ENCODE measurements at regions not wholly inside any gene's neighbourhood (a gene's known extent, or its start where the extent isn't known, plus 50 kb on each side); places are given as distances from the start of the nearest gene placed in this dataset.

DNA sequence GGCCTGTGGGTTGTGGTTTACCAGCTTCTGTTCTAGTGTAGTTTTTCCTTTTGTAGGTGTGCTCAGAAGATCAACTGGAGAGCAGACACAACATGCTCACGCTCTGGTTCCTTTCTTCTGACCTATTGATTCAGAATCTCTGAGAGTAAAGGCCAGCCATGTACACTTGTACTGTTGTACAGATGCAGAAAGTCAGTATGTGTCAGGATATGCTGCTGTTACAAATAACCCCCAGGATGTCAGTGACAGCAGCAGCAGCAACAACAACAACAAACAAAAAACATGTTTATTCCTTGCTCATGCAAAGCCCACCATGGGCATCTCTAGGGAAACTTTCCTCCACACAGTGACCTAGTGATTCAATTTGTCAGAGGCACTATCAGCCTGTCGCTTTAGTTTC lies 154.8 kb upstream of the RBFOX1 start:
- Histone ChIP-seq H4K20me1 (ENCODE audit: low read depth, low read length) (no peaks in the 10 kb centered on the region), H3K4me2 (ENCODE audit: low read depth, low read length, poor library complexity, severe bottlenecking) (no peak overlapping the region), H3K9me2 (replicated peaks; ENCODE audit: insufficient read depth, low read length) (no peaks in the 10 kb centered on the region), H3K9ac (ENCODE audit: low read length) (no peak overlapping the region), H3F3A (ENCODE audit: insufficient read depth) (no peaks in the 10 kb centered on the region), H3K4me3 (ENCODE audit: insufficient read depth, low read length, poor library complexity, severe bottlenecking) (no peak overlapping the region), H3K27ac (ENCODE audit: low read depth, low read length) (no peak overlapping the region), H3K27me3 (ENCODE audit: low read length) (no peaks in the 10 kb centered on the region), H3K36me3 (ENCODE audit: low read length) (no peaks in the 10 kb centered on the region), H2AFZ (ENCODE audit: low read depth, low read length, severe bottlenecking) (no peak overlapping the region), H3K9me3 (ENCODE audit: insufficient read depth, low read length) (no peaks in the 10 kb centered on the region), H3K79me2 (ENCODE audit: insufficient read depth, low read length) (no peaks in the 10 kb centered on the region)
- TF ChIP-seq, protein P1, sequence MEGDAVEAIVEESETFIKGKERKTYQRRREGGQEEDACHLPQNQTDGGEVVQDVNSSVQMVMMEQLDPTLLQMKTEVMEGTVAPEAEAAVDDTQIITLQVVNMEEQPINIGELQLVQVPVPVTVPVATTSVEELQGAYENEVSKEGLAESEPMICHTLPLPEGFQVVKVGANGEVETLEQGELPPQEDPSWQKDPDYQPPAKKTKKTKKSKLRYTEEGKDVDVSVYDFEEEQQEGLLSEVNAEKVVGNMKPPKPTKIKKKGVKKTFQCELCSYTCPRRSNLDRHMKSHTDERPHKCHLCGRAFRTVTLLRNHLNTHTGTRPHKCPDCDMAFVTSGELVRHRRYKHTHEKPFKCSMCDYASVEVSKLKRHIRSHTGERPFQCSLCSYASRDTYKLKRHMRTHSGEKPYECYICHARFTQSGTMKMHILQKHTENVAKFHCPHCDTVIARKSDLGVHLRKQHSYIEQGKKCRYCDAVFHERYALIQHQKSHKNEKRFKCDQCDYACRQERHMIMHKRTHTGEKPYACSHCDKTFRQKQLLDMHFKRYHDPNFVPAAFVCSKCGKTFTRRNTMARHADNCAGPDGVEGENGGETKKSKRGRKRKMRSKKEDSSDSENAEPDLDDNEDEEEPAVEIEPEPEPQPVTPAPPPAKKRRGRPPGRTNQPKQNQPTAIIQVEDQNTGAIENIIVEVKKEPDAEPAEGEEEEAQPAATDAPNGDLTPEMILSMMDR (IDR thresholded peaks at IDR 0.05; ENCODE audit: insufficient read depth, low read length, poor library complexity, severe bottlenecking) = no peak
- no peak for TF ChIP-seq EZH2phosphoT487 (conservative IDR thresholded peaks at IDR 0.05; ENCODE audit: low read length)

DNA sequence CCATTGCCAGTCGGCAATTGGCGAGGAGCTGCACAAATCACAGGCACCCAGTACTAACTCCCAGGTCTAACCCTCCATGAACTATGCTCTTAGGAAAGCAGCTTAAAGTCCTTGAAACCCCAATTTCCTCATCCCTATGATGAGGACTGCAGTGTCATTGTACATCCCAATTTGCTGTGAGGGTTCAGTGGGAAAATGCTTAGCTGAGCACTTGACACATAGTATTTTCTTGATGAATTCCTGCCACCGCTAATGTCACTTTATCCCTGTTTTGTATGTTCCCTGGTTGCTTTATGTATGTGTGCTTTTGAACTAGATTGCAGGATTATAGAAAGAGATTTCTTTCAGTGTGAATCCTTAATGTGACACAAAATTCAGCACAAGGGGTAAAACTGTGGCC lies 161.5 kb upstream of the RBFOX1 start:
- H3K79me2 ChIP-seq (ENCODE audit: insufficient read depth, low read length) = no peaks in the 10 kb centered on the region
- no peaks in the 10 kb centered on the region for H3K9me3 ChIP-seq (ENCODE audit: insufficient read depth, low read length)
- H3K4me2 ChIP-seq (ENCODE audit: low read depth, low read length, poor library complexity, severe bottlenecking) = no peak overlapping the region
- no peak overlapping the region for H2AFZ ChIP-seq (ENCODE audit: low read depth, low read length, severe bottlenecking)
- no peaks in the 10 kb centered on the region for H3K36me3 ChIP-seq (ENCODE audit: low read length)
- H3F3A ChIP-seq (ENCODE audit: insufficient read depth) = no peaks in the 10 kb centered on the region
- no peaks in the 10 kb centered on the region for H3K27me3 ChIP-seq (ENCODE audit: low read length)
- no peak overlapping the region for H3K27ac ChIP-seq (ENCODE audit: low read depth, low read length)
- no peak overlapping the region for H3K9ac ChIP-seq (ENCODE audit: low read length)
- H4K20me1 ChIP-seq (ENCODE audit: low read depth, low read length) = no peaks in the 10 kb centered on the region
- TF ChIP-seq EZH2phosphoT487 (conservative IDR thresholded peaks at IDR 0.05; ENCODE audit: low read length) = no peak
- TF ChIP-seq, protein P1 (IDR thresholded peaks at IDR 0.05; ENCODE audit: insufficient read depth, low read length, poor library complexity, severe bottlenecking) = no peak
- H3K9me2 ChIP-seq (replicated peaks; ENCODE audit: insufficient read depth, low read length) = no peaks in the 10 kb centered on the region
- H3K4me3 ChIP-seq (ENCODE audit: insufficient read depth, low read length, poor library complexity, severe bottlenecking) = no peak overlapping the region

DNA sequence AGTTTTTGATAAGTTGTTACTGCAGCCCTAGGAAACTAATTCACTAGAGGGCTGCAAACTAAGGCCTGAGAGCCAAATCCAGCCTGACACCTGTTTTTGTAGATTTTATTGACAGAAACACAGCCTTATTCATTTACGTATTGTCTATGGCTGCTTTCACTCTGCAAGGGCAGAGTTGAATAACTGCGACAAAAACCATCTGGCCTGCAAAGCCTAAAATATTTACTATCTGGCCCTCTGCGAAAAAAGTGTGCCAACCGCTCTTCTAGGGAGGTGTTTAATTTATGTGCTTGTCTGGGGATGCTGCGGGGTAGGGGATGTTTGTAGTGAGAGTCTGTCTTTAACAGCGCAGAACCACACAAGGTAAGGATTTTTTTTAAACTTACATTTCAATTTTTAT lies 165.0 kb upstream of the RBFOX1 start:
- Histone ChIP-seq H3K9ac (ENCODE audit: low read length) (no peak overlapping the region), H3F3A (ENCODE audit: insufficient read depth) (no peaks in the 10 kb centered on the region), H3K9me2 (replicated peaks; ENCODE audit: insufficient read depth, low read length) (no peaks in the 10 kb centered on the region), H3K27me3 (ENCODE audit: low read length) (0 out of 2 replicates have a peak, but pooled peaks cover 2% of the 10 kb centered on the region), H3K79me2 (ENCODE audit: insufficient read depth, low read length) (no peaks in the 10 kb centered on the region), H3K36me3 (ENCODE audit: low read length) (no peaks in the 10 kb centered on the region), H4K20me1 (ENCODE audit: low read depth, low read length) (no peaks in the 10 kb centered on the region), H3K4me2 (ENCODE audit: low read depth, low read length, poor library complexity, severe bottlenecking) (no peak overlapping the region), H3K27ac (ENCODE audit: low read depth, low read length) (no peak overlapping the region), H2AFZ (ENCODE audit: low read depth, low read length, severe bottlenecking) (no peak overlapping the region), H3K4me3 (ENCODE audit: insufficient read depth, low read length, poor library complexity, severe bottlenecking) (no peak overlapping the region), H3K9me3 (ENCODE audit: insufficient read depth, low read length) (no peaks in the 10 kb centered on the region)
- TF ChIP-seq EZH2phosphoT487 (conservative IDR thresholded peaks at IDR 0.05; ENCODE audit: low read length) = no peak
- TF ChIP-seq, protein P1 (IDR thresholded peaks at IDR 0.05; ENCODE audit: insufficient read depth, low read length, poor library complexity, severe bottlenecking) = no peak

Measured in SU-DHL-6 (cell line).